Pancreas (tissue), 10 donors: ENCODE measurements at regions not wholly inside any gene's neighbourhood (a gene's known extent, or its start where the extent isn't known, plus 50 kb on each side); places are given as distances from the start of the nearest gene placed in this dataset.
A peak's percentile ranks its signal among the peaks of the same experiment; 100 is the strongest.

Experiments used
- ATAC-seq, 4 donors: fragments of 200-7000 bp; cut with Tn5 transposase; one replicate each; pipeline versions ENCODE4 v1.8.0 to v1.9.1; 2020; ENCODE audit warnings: mild to moderate bottlenecking in 4 of 4, moderate library complexity in 4 of 4
- DNase-seq, 6 donors: peaks; one replicate each; pipeline ENCODE4 v3.0.0-alpha.2; 2020
- FAIRE-seq: peaks from 2 replicates; lab custom pipeline; 2012; peaks lifted over from hg19 to GRCh38; lab: Jason Lieb, UNC
- H3K27ac ChIP-seq, 4 donors: fragments of 200-600 bp; sonication (generic); 1 replicate in 3 of 4; 2 replicates in 1 of 4; pipeline versions ENCODE4 v1.5.0 to v1.8.0; 2020
- H3K27me3 ChIP-seq, 4 donors: fragments of 200-600 bp; one replicate each; pipeline ENCODE4 v1.8.0; 2021
- H3K36me3 ChIP-seq, 3 donors: fragments of 200-600 bp; sonication (generic) in 1 of 3; one replicate each; pipeline versions ENCODE4 v1.5.0 to v1.8.0; 2020 to 2021
- H3K4me1 ChIP-seq, 3 donors: fragments of 200-600 bp; one replicate each; pipeline ENCODE4 v1.8.0; 2021
- H3K4me3 ChIP-seq, 4 donors: fragments of 200-600 bp; sonication (generic) in 2 of 4; one replicate each; pipeline versions ENCODE4 v1.5.0 to v1.8.0; 2020 to 2021
- H3K9me3 ChIP-seq, 4 donors: fragments of 200-600 bp; one replicate each; pipeline ENCODE4 v1.8.0; 2021
- CTCF ChIP-seq, 4 donors: fragments of 200-600 bp; sonication (generic) in 3 of 4; IDR thresholded peaks; one replicate each; pipeline versions ENCODE4 v1.5.0 to v1.8.0; 2021; ENCODE audit warnings: antibody characterized with exemption in 4 of 4
- WGBS, 2 donors: extraction: QIAGEN DNeasy Blood & Tissue Kit; methylation state at CpG; one replicate each; pipeline ENCODE4 v1.1.7; 2013; 5-methylcytosine and 5-hydroxymethylcytosine counted together
- intact Hi-C, 3 donors: fragments of 100-400 bp; cut with DNase I; formaldehyde crosslinking; loops; one replicate each; pipeline versions ENCODE4 v1.11.1 to v1.14.2; 2022
- donor health status: healthy with polysubstance abuse.
- donor health status: DM: no; HTN: no; CAD: no; lungs with moderate emphysema.
- donor health status: DM: no; HTN: no; CAD: no.
- donor health status: control.
- donor health status: control.
- donor health status: Bipolar disorder and iron deficiency.
- donor health status: DM: yes; HTN: yes; CAD: no.
- donor health status: DM: no; HTN: no; CAD: no.
- donor health status: DM: no; HTN: no; CAD: no.
- donor health status: DM: yes; HTN: yes; CAD: no.

DNA sequence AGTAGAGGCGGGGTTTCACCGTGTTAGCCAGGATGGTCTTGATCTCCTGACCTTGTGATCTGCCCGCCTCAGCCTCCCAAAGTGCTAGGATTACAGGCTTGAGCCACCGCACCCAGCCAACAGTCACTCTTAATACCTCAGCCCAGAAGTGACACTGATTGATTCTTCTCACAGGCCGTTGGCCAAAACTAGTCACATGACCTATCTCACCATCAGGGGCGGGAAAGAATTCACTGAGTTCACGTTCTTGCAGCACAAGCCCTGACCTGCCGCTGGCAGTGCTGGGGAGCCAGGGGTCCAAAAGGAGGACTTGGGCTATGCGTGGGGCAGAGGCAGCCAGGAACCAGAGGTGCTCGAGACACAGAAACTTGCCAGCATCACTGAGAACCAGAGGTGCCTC, 55.0 kb upstream of the CPLX2 start:
- no peaks in the 10 kb centered on the region for H3K9me3 ChIP-seq
- WGBS, 2 donors, result 52 to 61% methylated on average over 10 of the region's 10 CpGs
- no peak overlapping the region for H3K27ac ChIP-seq
- TF ChIP-seq CTCF (IDR thresholded peaks at IDR 0.05), result no peak
- DNase-seq (peak in 1 of 6 donors; percentile 12), ATAC-seq (no peak), FAIRE-seq (no peak)
- no peaks in the 10 kb centered on the region for H3K27me3 ChIP-seq
- H3K4me3 ChIP-seq, result no peak overlapping the region
- no peaks in the 10 kb centered on the region for H3K4me1 ChIP-seq
- intact Hi-C loops, result no loop called here
- no peaks in the 10 kb centered on the region for H3K36me3 ChIP-seq

GRCh38 chr5:175819090-175819425, 52.3 kb upstream of the CPLX2 start:
- H3K9me3 ChIP-seq, result no peaks in the 10 kb centered on the region
- 67 to 83% methylated on average over 6 of the region's 6 CpGs for WGBS, 2 donors
- TF ChIP-seq CTCF (IDR thresholded peaks at IDR 0.05), result no peak
- no peaks in the 10 kb centered on the region for H3K36me3 ChIP-seq
- intact Hi-C loops, result no loop called here
- no peaks in the 10 kb centered on the region for H3K27me3 ChIP-seq
- DNase-seq, result no peak
- H3K4me3 ChIP-seq, result no peak overlapping the region
- ATAC-seq, result no peak
- H3K4me1 ChIP-seq, result no peaks in the 10 kb centered on the region
- no peak overlapping the region for H3K27ac ChIP-seq
- FAIRE-seq, result no peak

GRCh38 chr5:175820230-175820629, 51.1 kb upstream of the CPLX2 start:
- Histone ChIP-seq H3K27ac (no peak overlapping the region), H3K9me3 (no peaks in the 10 kb centered on the region), H3K4me3 (no peak overlapping the region), H3K27me3 (no peaks in the 10 kb centered on the region), H3K36me3 (no peaks in the 10 kb centered on the region), H3K4me1 (no peaks in the 10 kb centered on the region)
- no peak for TF ChIP-seq CTCF (IDR thresholded peaks at IDR 0.05)
- 51 to 74% methylated on average over 9 of the region's 9 CpGs for WGBS, 2 donors
- intact Hi-C loops, result no loop called here
- DNase-seq, result no peak
- no peak for ATAC-seq
- no peak for FAIRE-seq
